HG03066 (cell line): ENCODE measurements at regions not wholly inside any gene's neighbourhood (a gene's known extent, or its start where the extent isn't known, plus 50 kb on each side); places are given as distances from the start of the nearest gene placed in this dataset.

Source experiments
- ATAC-seq: cut with Tn5 transposase; IDR thresholded peaks from one replicate; pipeline ENCODE4 v1.9.1; 2021; ENCODE audit warnings: low read depth; ENCODE audit not compliant: unreplicated experiment

GRCh38 chr12:14249368-14249767 lies 116.1 kb upstream of the ATF7IP start:
- ATAC-seq: no peak

DNA sequence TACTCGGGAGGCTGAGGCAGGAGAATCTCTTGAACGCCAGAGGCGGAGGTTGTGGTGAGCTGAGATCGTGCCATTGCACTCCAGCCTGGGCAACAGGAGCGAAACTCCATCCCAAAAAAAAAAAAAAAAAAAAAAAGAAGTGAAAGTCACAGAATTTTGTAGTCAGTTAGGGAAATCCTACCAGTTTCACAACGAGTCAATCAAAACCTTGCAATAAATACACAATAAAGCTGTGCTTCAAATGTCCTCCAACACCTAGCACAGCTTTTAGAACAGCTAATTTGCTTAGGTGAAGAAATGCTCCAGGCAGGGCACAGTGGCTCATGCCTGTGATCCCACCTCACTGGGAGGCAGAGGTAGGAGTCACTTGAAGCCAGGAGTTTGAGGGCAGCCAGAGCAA lies 112.8 kb upstream of the ATF7IP start:
- no peak for ATAC-seq

GRCh38 chr12:14253496-14253895 lies 112.0 kb upstream of the ATF7IP start:
- ATAC-seq: no peak

DNA sequence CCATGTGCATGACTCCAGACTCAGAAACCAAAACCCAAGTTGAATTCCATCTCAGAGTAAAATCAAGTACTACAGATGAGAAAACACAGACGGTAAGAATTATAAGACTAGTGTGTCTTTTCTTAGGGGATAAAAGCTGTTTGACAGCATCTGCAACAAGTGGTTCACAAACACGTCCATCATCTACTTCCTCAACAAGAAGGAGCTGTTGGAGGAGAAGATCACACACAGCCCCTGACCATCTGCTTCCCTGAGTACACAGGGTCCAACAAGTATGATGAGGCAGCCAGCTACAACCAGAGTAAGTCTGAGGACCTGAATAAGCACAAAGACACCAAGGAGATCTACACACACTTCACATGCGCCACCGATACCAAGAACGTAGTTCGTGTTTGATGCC lies 110.7 kb upstream of the ATF7IP start:
- ATAC-seq: no peak

DNA sequence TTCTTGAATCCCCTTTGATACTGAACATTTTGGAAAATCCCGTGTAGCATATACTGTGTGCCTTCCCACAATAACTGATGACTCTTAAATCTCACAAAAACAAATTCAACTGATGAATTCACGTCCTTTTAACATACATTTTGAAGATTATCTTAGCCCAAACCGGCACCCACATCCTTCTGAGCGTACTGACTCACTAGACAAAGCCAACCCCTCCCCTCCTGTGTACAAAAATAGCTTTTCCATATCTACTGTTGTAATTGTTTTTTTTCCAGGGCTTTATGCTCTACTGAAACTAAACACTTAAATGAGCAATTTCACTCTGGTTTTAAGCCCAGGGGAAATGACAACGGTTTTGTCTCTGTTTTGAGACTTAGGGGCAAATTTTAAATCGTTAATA lies 109.4 kb upstream of the ATF7IP start:
- no peak for ATAC-seq

GRCh38 chr12:14256555-14257169 lies 108.8 kb upstream of the ATF7IP start:
- ATAC-seq: no peak

DNA sequence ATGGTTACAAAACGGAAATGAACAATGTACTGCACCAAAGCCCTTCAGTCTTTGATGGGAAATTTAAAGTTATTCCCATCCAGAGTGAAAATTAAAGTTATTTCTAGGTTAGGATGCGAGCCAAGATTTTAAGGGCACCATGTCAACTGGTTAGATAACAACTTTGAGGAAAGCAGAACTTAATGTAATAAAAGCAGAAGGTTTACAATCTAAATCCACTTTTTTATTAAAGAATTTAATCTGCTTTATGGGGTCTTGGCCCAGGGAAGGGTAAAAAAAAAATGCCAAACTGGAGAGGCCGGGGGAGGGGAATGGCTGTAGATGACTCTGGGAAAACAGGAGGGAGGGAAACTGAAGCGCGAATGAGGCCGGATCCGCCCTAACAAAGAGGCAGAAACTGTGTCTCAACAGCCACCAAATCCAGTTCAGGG lies 108.2 kb upstream of the ATF7IP start:
- no peak for ATAC-seq

DNA sequence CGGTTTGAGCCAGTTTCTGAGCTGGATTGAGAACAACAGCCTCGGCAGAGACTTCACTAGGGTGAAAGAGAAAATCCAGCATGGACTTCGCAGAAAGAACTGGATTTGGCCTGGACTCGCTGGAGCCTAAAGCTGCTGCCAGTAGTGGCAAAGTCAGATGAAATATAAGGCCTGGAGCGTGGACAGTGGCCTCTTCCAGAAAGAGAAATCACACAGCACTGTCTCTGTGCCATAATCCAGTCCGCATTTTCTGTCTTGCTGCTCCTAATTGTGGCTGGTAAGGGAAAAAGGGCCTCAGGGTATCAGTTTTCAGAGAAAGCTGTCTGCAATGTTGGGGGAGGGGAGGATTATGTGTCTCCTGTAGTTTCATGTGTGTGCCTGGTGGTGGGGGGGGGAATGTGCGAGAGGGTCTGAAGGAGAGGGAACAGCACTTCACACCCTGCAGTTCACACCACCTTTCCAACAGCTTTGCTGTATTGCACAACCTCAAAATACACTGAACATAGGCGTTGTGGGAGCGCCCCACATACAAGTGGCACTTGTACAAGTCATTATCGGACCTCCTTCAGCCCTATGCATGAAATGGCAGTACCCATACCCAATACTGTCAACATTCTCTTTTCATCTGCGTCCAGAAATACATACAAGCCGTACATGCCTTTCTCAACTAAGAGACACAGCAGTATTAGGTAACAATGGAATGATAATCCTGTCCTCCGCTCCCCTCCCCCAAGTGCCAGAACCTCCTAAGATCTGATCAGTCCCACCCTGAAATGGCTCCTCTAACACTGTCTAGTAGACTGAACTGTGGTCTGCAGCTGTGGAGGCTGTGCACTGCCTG lies 107.5 kb upstream of the ATF7IP start:
- ATAC-seq: no peak

DNA sequence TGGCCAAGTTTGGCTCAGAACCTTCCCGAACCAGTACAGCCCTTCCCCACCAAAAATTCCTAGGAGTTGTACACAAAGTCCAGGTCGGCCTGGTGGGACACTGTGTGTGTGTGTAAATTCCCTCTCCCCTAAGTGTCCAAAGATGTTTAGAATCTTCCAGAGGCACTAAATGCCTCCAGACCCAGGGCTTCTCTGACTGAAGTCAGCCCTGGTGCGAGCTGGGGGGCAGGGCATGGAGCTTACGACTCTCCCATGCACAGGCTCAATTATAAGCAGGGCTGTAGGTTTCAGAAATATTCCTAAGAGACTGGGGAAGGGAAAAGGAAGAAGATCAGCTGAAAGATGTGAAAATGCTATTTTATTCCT lies 106.9 kb upstream of the ATF7IP start:
- no peak for ATAC-seq

DNA sequence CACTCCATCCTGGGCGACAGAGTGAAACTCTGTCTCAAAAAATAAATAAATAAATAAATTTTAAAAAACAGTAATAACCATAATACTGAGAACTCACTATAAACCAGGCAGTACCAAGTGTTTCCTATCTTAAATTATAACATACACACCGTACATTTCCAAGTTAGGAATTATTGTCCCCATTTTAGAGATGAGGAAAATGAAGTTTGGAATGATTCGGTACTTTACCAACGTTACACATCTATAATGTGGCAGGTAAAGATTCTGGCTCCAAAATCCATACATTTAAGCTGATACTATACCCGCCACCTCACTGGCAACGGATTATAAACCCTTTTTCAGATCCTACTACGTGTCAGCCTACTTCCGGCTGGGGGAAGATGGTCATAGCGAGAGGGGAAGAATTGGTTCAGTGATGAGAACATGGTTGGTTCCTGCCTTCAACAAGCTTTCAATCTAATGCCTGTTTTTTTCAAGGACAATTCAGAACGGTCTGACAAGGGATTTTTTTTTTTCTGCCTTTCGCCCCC lies 105.9 kb upstream of the ATF7IP start:
- ATAC-seq: no peak

DNA sequence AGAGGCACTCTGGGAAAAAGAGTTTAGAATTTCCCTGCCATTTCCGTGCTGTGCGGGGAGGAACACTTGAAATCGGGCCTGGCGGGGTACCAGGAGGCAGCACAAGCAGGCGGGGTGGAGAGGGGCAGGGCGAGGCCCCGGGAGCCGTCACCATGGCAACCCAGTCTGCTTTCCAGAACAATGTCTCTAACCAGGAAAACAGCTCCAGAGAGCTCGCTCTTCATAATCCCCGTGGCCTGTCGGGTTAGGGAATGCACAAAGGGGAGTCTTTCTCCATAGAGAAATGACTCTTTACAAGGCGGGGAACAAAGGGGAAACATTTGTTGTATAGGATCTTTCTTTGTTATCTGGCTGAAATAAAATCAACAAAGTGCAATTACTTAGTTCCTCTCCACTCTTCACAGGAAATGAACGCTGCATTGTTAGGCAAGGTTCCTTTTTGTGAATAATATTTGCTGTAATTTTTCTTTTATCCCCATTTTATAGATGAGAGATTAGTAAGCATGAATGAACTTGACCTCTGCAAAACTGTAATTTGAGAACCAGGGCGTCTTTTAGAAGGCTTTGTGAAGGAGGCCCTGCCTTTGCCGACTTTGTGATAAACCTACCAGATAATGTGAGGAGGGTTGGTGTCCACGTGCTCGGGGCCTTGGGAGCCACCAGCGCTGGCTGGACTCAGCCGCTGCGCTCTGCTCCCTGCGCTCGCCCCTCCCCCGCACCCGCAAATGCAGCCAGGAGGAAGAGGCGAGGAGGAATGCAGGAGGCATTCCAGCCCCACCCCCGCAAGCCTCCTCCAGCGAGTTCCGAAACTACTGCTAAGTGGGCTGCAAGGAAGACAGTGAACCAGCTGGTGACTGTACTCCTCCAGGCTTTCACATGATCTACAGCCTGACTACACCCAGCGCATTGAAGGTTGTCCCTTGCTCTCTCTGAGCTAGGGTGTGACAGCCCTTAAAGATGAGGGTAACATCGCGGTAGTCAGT lies 105.2 kb upstream of the ATF7IP start:
- no peak for ATAC-seq

DNA sequence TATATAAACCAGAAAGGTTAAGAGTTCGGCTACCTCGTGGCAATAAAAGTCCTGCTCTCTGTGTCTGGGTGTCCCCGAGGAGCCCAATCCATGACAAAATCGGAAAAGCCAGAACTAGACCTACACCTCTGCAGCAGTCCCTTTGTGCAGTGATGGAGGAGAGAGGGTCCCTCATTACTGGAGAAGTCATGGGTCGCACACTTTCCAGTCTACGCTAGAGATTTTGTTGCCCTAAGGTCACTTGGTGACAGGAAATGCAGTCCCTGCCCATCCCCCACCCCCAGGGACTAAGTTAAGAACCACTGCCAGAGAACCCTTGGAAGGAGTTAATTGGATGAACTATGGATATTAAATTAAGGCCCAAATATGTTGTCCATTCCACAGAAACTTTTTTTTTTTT lies 104.4 kb upstream of the ATF7IP start:
- ATAC-seq: no peak

GRCh38 chr12:14261861-14262260 lies 103.6 kb upstream of the ATF7IP start:
- no peak for ATAC-seq

DNA sequence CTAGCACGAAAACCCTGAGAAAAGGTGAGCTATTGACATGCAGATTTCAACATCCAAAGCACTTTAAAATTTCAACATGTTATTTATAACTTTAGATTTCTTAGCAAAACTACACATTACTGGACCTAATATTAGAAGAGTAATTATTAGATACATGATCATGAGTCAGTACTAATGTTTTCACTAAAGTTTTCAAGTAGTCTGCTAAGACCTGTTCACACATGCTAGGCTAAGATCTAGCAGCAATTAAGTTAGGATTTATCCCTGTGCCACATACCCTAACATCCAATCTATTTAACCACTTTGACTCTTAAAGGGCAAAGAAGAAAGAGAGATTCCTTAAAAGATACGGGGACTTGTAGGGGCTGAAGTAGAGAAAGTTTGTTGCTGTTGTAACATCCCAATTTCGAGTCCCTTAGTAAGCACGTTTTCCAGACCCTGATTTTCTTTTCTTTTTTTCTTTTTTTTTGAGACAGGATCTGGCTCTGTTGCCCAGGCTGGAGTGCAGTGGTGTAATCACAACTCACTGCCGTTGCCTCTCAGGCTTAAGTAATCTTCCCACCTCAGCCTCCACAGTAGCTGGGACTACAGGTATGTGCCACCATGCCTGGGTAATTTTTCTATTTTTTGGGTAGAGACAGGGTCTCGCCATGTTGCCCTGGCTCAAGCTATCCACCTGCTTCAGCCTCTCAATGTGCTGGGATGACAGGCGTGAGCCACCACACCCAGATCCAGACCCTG lies 102.5 kb upstream of the ATF7IP start:
- ATAC-seq: no peak

GRCh38 chr12:14263742-14264141 lies 101.7 kb upstream of the ATF7IP start:
- no peak for ATAC-seq

- ATAC-seq: no peak
These were observed 101.2 kb upstream of the ATF7IP start for GRCh38 chr12:14264316-14264715.

DNA sequence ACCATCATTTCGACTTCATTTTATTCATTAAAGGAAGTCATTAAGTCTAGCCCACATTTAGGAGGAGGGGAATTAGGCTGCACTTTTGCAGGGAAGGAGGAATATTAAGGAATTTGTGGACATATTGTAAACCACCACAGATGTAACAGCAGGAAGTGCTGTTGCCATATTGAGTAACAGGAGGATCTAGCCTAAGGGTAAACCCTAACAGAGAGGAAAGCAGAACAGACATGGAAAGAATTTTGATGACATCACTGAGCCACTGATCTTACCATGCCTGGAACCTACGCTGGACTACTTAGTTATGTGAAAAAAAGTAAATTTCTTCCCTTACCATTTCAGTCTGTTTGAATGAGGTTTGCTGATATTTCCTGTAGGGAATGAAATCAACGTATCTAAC lies 100.7 kb upstream of the ATF7IP start:
- no peak for ATAC-seq

- no peak for ATAC-seq
These were observed 97.4 kb upstream of the ATF7IP start for GRCh38 chr12:14268120-14268515.

- no peak for ATAC-seq
These were observed 95.1 kb upstream of the ATF7IP start for GRCh38 chr12:14270392-14270791.
